ENCODE measurements at regions not wholly inside any gene's neighbourhood (a gene's known extent, or its start where the extent isn't known, plus 50 kb on each side); places are given as distances from the start of the nearest gene placed in this dataset.
"Not testable (repeated sequence)": the region's sequence is repeated elsewhere in the genome, so short reads cannot be mapped to it uniquely, and the experiment has no call there.

- no peak for DNase-seq (ENCODE audit: low spot score in 2 of 2)
- Mint-ChIP-seq H3K27ac (no peak overlapping the region), H3K36me3 (no peaks in the 10 kb centered on the region), H3K9me3 (peaks cover 3% of the 10 kb centered on the region), H3K4me3 (no peak overlapping the region), H3K4me1 (no peaks in the 10 kb centered on the region)
- ATAC-seq: no peak
Observed at GRCh38 chr15:94855409-94856266, 624.3 kb downstream of the MCTP2 start.

GRCh38 chr15:94856267-94856854 is 625.0 kb downstream of the MCTP2 start:
- Mint-ChIP-seq H3K36me3 (no peaks in the 10 kb centered on the region), H3K4me3 (no peak overlapping the region), H3K9me3 (peaks cover 3% of the 10 kb centered on the region), H3K27ac (no peak overlapping the region), H3K4me1 (no peaks in the 10 kb centered on the region)
- ATAC-seq (no peak), DNase-seq (ENCODE audit: low spot score in 2 of 2) (no peak)

- ATAC-seq: no peak
- no peak overlapping the region for H3K27ac Mint-ChIP-seq
- no peak for DNase-seq (ENCODE audit: low spot score in 2 of 2)
- H3K4me1 Mint-ChIP-seq: no peaks in the 10 kb centered on the region
- H3K9me3 Mint-ChIP-seq: peaks cover 3% of the 10 kb centered on the region
- no peaks in the 10 kb centered on the region for H3K36me3 Mint-ChIP-seq
- H3K4me3 Mint-ChIP-seq: no peak overlapping the region
Observed at GRCh38 chr15:94857466-94857865, 626.1 kb downstream of the MCTP2 start.

- no peaks in the 10 kb centered on the region for H3K4me1 Mint-ChIP-seq
- no peak for DNase-seq (ENCODE audit: low spot score in 2 of 2)
- no peak overlapping the region for H3K4me3 Mint-ChIP-seq
- peaks cover 3% of the 10 kb centered on the region for H3K9me3 Mint-ChIP-seq
- no peak for ATAC-seq
- H3K36me3 Mint-ChIP-seq: no peaks in the 10 kb centered on the region
- no peak overlapping the region for H3K27ac Mint-ChIP-seq
Observed at GRCh38 chr15:94858011-94858410, 626.6 kb downstream of the MCTP2 start.

- H3K9me3 Mint-ChIP-seq: peaks cover 6% of the 10 kb centered on the region
- H3K4me1 Mint-ChIP-seq: no peaks in the 10 kb centered on the region
- ATAC-seq (no peak), DNase-seq (ENCODE audit: low spot score in 2 of 2) (no peak)
- no peaks in the 10 kb centered on the region for H3K36me3 Mint-ChIP-seq
- no peak overlapping the region for H3K4me3 Mint-ChIP-seq
- H3K27ac Mint-ChIP-seq: no peak overlapping the region
Observed at GRCh38 chr15:94858449-94858848, 627.1 kb downstream of the MCTP2 start.

- ATAC-seq: no peak
- H3K27ac Mint-ChIP-seq: no peak overlapping the region
- H3K9me3 Mint-ChIP-seq: peaks cover 8% of the 10 kb centered on the region
- DNase-seq (ENCODE audit: low spot score in 2 of 2): no peak
- H3K4me1 Mint-ChIP-seq: no peaks in the 10 kb centered on the region
- H3K36me3 Mint-ChIP-seq: no peaks in the 10 kb centered on the region
- H3K4me3 Mint-ChIP-seq: no peak overlapping the region
Observed at GRCh38 chr15:94858920-94859319, 627.6 kb downstream of the MCTP2 start.

GRCh38 chr15:94864600-94864999 is 633.2 kb downstream of the MCTP2 start:
- no peak overlapping the region for H3K4me3 Mint-ChIP-seq
- no peak overlapping the region for H3K27ac Mint-ChIP-seq
- peaks cover 19% of the 10 kb centered on the region for H3K9me3 Mint-ChIP-seq
- ATAC-seq: no peak
- H3K36me3 Mint-ChIP-seq: no peaks in the 10 kb centered on the region
- no peaks in the 10 kb centered on the region for H3K4me1 Mint-ChIP-seq
- DNase-seq (ENCODE audit: low spot score in 2 of 2): no peak

GRCh38 chr15:94868265-94868664 is 636.9 kb downstream of the MCTP2 start:
- H3K9me3 Mint-ChIP-seq: peaks cover 18% of the 10 kb centered on the region
- not testable (repeated sequence) for H3K4me1 Mint-ChIP-seq; DNase-seq (ENCODE audit: low spot score in 2 of 2); H3K27ac Mint-ChIP-seq; H3K4me3 Mint-ChIP-seq; H3K36me3 Mint-ChIP-seq; ATAC-seq

GRCh38 chr15:94875550-94875949 is 644.2 kb downstream of the MCTP2 start:
- H3K36me3 Mint-ChIP-seq: no peaks in the 10 kb centered on the region
- H3K9me3 Mint-ChIP-seq: peaks cover 7% of the 10 kb centered on the region
- no peak for DNase-seq (ENCODE audit: low spot score in 2 of 2)
- no peak for ATAC-seq
- H3K4me1 Mint-ChIP-seq: no peaks in the 10 kb centered on the region
- no peak overlapping the region for H3K4me3 Mint-ChIP-seq
- no peak overlapping the region for H3K27ac Mint-ChIP-seq

- ATAC-seq (no peak), DNase-seq (ENCODE audit: low spot score in 2 of 2) (no peak)
- no peaks in the 10 kb centered on the region for H3K36me3 Mint-ChIP-seq
- no peak overlapping the region for H3K4me3 Mint-ChIP-seq
- H3K4me1 Mint-ChIP-seq: no peaks in the 10 kb centered on the region
- no peak overlapping the region for H3K27ac Mint-ChIP-seq
- H3K9me3 Mint-ChIP-seq: peaks cover 7% of the 10 kb centered on the region
Observed at GRCh38 chr15:94877833-94878232, 646.5 kb downstream of the MCTP2 start.

GRCh38 chr15:94882071-94882712 is 650.8 kb downstream of the MCTP2 start:
- ATAC-seq (no peak), DNase-seq (ENCODE audit: low spot score in 2 of 2) (no peak)
- Mint-ChIP-seq H3K36me3 (no peaks in the 10 kb centered on the region), H3K9me3 (peaks cover 4% of the 10 kb centered on the region), H3K4me3 (no peak overlapping the region), H3K4me1 (no peaks in the 10 kb centered on the region), H3K27ac (no peak overlapping the region)

- Mint-ChIP-seq H3K9me3 (peaks cover 8% of the 10 kb centered on the region), H3K27ac (no peak overlapping the region)
Observed at GRCh38 chr15:94887391-94887790, 656.0 kb downstream of the MCTP2 start.

GRCh38 chr15:94889153-94889552 is 657.8 kb downstream of the MCTP2 start:
- Mint-ChIP-seq H3K4me3 (no peak overlapping the region), H3K4me1 (no peaks in the 10 kb centered on the region), H3K27ac (no peak overlapping the region), H3K36me3 (no peaks in the 10 kb centered on the region), H3K9me3 (peaks cover 6% of the 10 kb centered on the region)
- DNase-seq (ENCODE audit: low spot score in 2 of 2) (no peak), ATAC-seq (no peak)

More at GRCh38 chr15:94887391-94887790, 656.0 kb downstream of the MCTP2 start:
- Mint-ChIP-seq H3K36me3 (no peaks in the 10 kb centered on the region), H3K4me1 (no peaks in the 10 kb centered on the region), H3K4me3 (no peak overlapping the region)
- ATAC-seq (no peak), DNase-seq (ENCODE audit: low spot score in 2 of 2) (no peak)

- H3K27ac Mint-ChIP-seq: no peak overlapping the region
- ATAC-seq (no peak), DNase-seq (ENCODE audit: low spot score in 2 of 2) (no peak)
- H3K9me3 Mint-ChIP-seq: peaks cover 6% of the 10 kb centered on the region
- no peak overlapping the region for H3K4me3 Mint-ChIP-seq
- no peaks in the 10 kb centered on the region for H3K4me1 Mint-ChIP-seq
- no peaks in the 10 kb centered on the region for H3K36me3 Mint-ChIP-seq
Observed at GRCh38 chr15:94893091-94893490, 661.7 kb downstream of the MCTP2 start.

- ATAC-seq (no peak), DNase-seq (ENCODE audit: low spot score in 2 of 2) (no peak)
- Mint-ChIP-seq H3K4me1 (no peaks in the 10 kb centered on the region), H3K4me3 (no peak overlapping the region), H3K36me3 (no peaks in the 10 kb centered on the region), H3K9me3 (peaks cover 7% of the 10 kb centered on the region), H3K27ac (no peak overlapping the region)
Observed at GRCh38 chr15:94894056-94894455, 662.7 kb downstream of the MCTP2 start.

GRCh38 chr15:94909510-94909909 is 678.1 kb downstream of the MCTP2 start:
- Mint-ChIP-seq H3K9me3 (peaks cover 6% of the 10 kb centered on the region), H3K36me3 (no peaks in the 10 kb centered on the region), H3K27ac (no peak overlapping the region), H3K4me1 (no peaks in the 10 kb centered on the region), H3K4me3 (no peak overlapping the region)
- no peak for DNase-seq (ENCODE audit: low spot score in 2 of 2)
- no peak for ATAC-seq

Measured in stimulated activated effector memory CD8-positive, alpha-beta T cell treated with anti-CD3 and anti-CD28 coated beads, Interleukin-12 subunit alpha, Interleukin-12 subunit beta, amount 100 ng/mL, for 72 hours (primary cell).